ENCODE measurements at regions not wholly inside any gene's neighbourhood (a gene's known extent, or its start where the extent isn't known, plus 50 kb on each side); places are given as distances from the start of the nearest gene placed in this dataset.

- Histone ChIP-seq H3K4me1 (ENCODE audit: control insufficient read depth in 2 of 2, insufficient read depth in 2 of 2, low read length in 2 of 2) (no peaks in the 10 kb centered on the region), H3K9me3 (ENCODE audit: control insufficient read depth in 2 of 3, low read length in 3 of 3) (no peaks in the 10 kb centered on the region), H3K27me3 (ENCODE audit: control insufficient read depth in 2 of 2, insufficient read depth in 2 of 2, low read length in 2 of 2) (no peaks in the 10 kb centered on the region), H3K27ac (ENCODE audit: low read depth, low read length) (no peak overlapping the region), H3K4me3 (ENCODE audit: low read length) (no peak overlapping the region), H3K36me3 (ENCODE audit: control insufficient read depth in 2 of 3, insufficient read depth in 3 of 3, low read length in 3 of 3) (no peaks in the 10 kb centered on the region)
- no peak for ATAC-seq
- H3K9me3 Mint-ChIP-seq = peaks cover 0 to 2% (median 0%) of the 10 kb centered on the region in 11 donors
- H3K27ac Mint-ChIP-seq = no peak overlapping the region
- ChIA-PET CTCF (no interaction called here), POLR2A (no interaction called here)
- H3K27me3 Mint-ChIP-seq = peaks cover 3 to 18% (median 7%) of the 10 kb centered on the region in 5 donors
- peaks cover 0 to 3% (median 0%) of the 10 kb centered on the region in 5 donors for H3K36me3 Mint-ChIP-seq
- no peak for DNase-seq
- intact Hi-C loops (cut with micrococcal nuclease) = no loop called here
- H3K4me1 Mint-ChIP-seq = no peaks in the 10 kb centered on the region
- no peak overlapping the region for H3K4me3 Mint-ChIP-seq
Observed at GRCh38 chr15:31525185-31525695, 198.6 kb downstream of the KLF13 start.

GRCh38 chr15:31525988-31526665, 199.5 kb downstream of the KLF13 start:
- Histone ChIP-seq H3K9me3 (ENCODE audit: control insufficient read depth in 2 of 3, low read length in 3 of 3) (no peaks in the 10 kb centered on the region), H3K27ac (ENCODE audit: low read depth, low read length) (no peak overlapping the region), H3K36me3 (ENCODE audit: control insufficient read depth in 2 of 3, insufficient read depth in 3 of 3, low read length in 3 of 3) (no peaks in the 10 kb centered on the region), H3K4me1 (ENCODE audit: control insufficient read depth in 2 of 2, insufficient read depth in 2 of 2, low read length in 2 of 2) (no peaks in the 10 kb centered on the region), H3K4me3 (ENCODE audit: low read length) (no peak overlapping the region), H3K27me3 (ENCODE audit: control insufficient read depth in 2 of 2, insufficient read depth in 2 of 2, low read length in 2 of 2) (no peaks in the 10 kb centered on the region)
- H3K27me3 Mint-ChIP-seq = peaks cover 5 to 18% (median 7%) of the 10 kb centered on the region in 5 donors
- H3K9me3 Mint-ChIP-seq = peaks cover 0 to 2% (median 0%) of the 10 kb centered on the region in 11 donors
- H3K36me3 Mint-ChIP-seq = peaks cover 0 to 3% (median 0%) of the 10 kb centered on the region in 5 donors
- DNase-seq = no peak
- intact Hi-C loops (cut with micrococcal nuclease) = no loop called here
- H3K27ac Mint-ChIP-seq = no peak overlapping the region
- ChIA-PET CTCF (no interaction called here), POLR2A (no interaction called here)
- no peak for ATAC-seq
- no peaks in the 10 kb centered on the region for H3K4me1 Mint-ChIP-seq
- no peak overlapping the region for H3K4me3 Mint-ChIP-seq

GRCh38 chr15:31526916-31527690, 200.5 kb downstream of the KLF13 start:
- Mint-ChIP-seq H3K27ac (no peak overlapping the region), H3K27me3 (peaks cover 6 to 18% (median 9%) of the 10 kb centered on the region in 5 donors), H3K4me1 (no peaks in the 10 kb centered on the region), H3K4me3 (no peak overlapping the region), H3K9me3 (peaks cover 0 to 4% (median 0%) of the 10 kb centered on the region in 11 donors), H3K36me3 (peaks cover 0 to 3% (median 0%) of the 10 kb centered on the region in 5 donors)
- CTCF ChIA-PET = no interaction called here
- ATAC-seq (no peak), DNase-seq (no peak)
- intact Hi-C loops (cut with micrococcal nuclease) = no loop called here
- Histone ChIP-seq H3K36me3 (ENCODE audit: control insufficient read depth in 2 of 3, insufficient read depth in 3 of 3, low read length in 3 of 3) (no peaks in the 10 kb centered on the region), H3K4me3 (ENCODE audit: low read length) (no peak overlapping the region), H3K9me3 (ENCODE audit: control insufficient read depth in 2 of 3, low read length in 3 of 3) (no peaks in the 10 kb centered on the region), H3K4me1 (ENCODE audit: control insufficient read depth in 2 of 2, insufficient read depth in 2 of 2, low read length in 2 of 2) (no peaks in the 10 kb centered on the region), H3K27me3 (ENCODE audit: control insufficient read depth in 2 of 2, insufficient read depth in 2 of 2, low read length in 2 of 2) (no peaks in the 10 kb centered on the region), H3K27ac (ENCODE audit: low read depth, low read length) (no peak overlapping the region)
- POLR2A ChIA-PET = no interaction called here

GRCh38 chr15:31528846-31529245, 202.2 kb downstream of the KLF13 start:
- ChIA-PET CTCF (no interaction called here), POLR2A (no interaction called here)
- H3K4me3 ChIP-seq (ENCODE audit: low read length) = no peak overlapping the region
- H3K9me3 Mint-ChIP-seq = peaks cover 0 to 8% (median 2%) of the 10 kb centered on the region in 11 donors
- H3K36me3 Mint-ChIP-seq = peaks cover 0 to 4% (median 0%) of the 10 kb centered on the region in 5 donors
- no peak overlapping the region for H3K27ac ChIP-seq (ENCODE audit: low read depth, low read length)
- H3K27ac Mint-ChIP-seq = no peak overlapping the region
- no peak overlapping the region for H3K4me3 Mint-ChIP-seq
- DNase-seq = no peak
- ATAC-seq = no peak
- no peaks in the 10 kb centered on the region for H3K4me1 Mint-ChIP-seq
- H3K27me3 ChIP-seq (ENCODE audit: control insufficient read depth in 2 of 2, insufficient read depth in 2 of 2, low read length in 2 of 2) = no peaks in the 10 kb centered on the region
- H3K36me3 ChIP-seq (ENCODE audit: control insufficient read depth in 2 of 3, insufficient read depth in 3 of 3, low read length in 3 of 3) = no peaks in the 10 kb centered on the region
- peaks cover 7 to 18% (median 13%) of the 10 kb centered on the region in 5 donors for H3K27me3 Mint-ChIP-seq
- H3K4me1 ChIP-seq (ENCODE audit: control insufficient read depth in 2 of 2, insufficient read depth in 2 of 2, low read length in 2 of 2) = no peaks in the 10 kb centered on the region
- intact Hi-C loops (cut with micrococcal nuclease) = no loop called here
- no peaks in the 10 kb centered on the region for H3K9me3 ChIP-seq (ENCODE audit: control insufficient read depth in 2 of 3, low read length in 3 of 3)

GRCh38 chr15:31537770-31538592, 211.3 kb downstream of the KLF13 start:
- intact Hi-C loops (cut with micrococcal nuclease) = no loop called here
- ChIA-PET CTCF (no interaction called here), POLR2A (no interaction called here)
- no peak overlapping the region for H3K4me3 Mint-ChIP-seq
- no peak for DNase-seq
- H3K9me3 Mint-ChIP-seq = peaks cover 0 to 5% (median 2%) of the 10 kb centered on the region in 11 donors
- H3K27me3 Mint-ChIP-seq = peaks cover 20 to 62% (median 39%) of the 10 kb centered on the region in 5 donors
- no peaks in the 10 kb centered on the region for H3K4me1 ChIP-seq (ENCODE audit: control insufficient read depth in 2 of 2, insufficient read depth in 2 of 2, low read length in 2 of 2)
- no peaks in the 10 kb centered on the region for H3K36me3 ChIP-seq (ENCODE audit: control insufficient read depth in 2 of 3, insufficient read depth in 3 of 3, low read length in 3 of 3)
- H3K36me3 Mint-ChIP-seq = no peaks in the 10 kb centered on the region
- H3K27me3 ChIP-seq (ENCODE audit: control insufficient read depth in 2 of 2, insufficient read depth in 2 of 2, low read length in 2 of 2) = no peaks in the 10 kb centered on the region
- no peaks in the 10 kb centered on the region for H3K4me1 Mint-ChIP-seq
- H3K4me3 ChIP-seq (ENCODE audit: low read length) = no peak overlapping the region
- no peak for ATAC-seq
- H3K9me3 ChIP-seq (ENCODE audit: control insufficient read depth in 2 of 3, low read length in 3 of 3) = no peaks in the 10 kb centered on the region
- H3K27ac ChIP-seq (ENCODE audit: low read depth, low read length) = no peak overlapping the region
- no peak overlapping the region for H3K27ac Mint-ChIP-seq

- intact Hi-C loops (cut with micrococcal nuclease) = no loop called here
- CTCF ChIA-PET = no interaction called here
Observed at GRCh38 chr15:31540633-31541032, 214.0 kb downstream of the KLF13 start.

More at GRCh38 chr15:31540633-31541032, 214.0 kb downstream of the KLF13 start:
- H3K9me3 Mint-ChIP-seq = peaks cover 0 to 2% (median 0%) of the 10 kb centered on the region in 11 donors
- no peaks in the 10 kb centered on the region for H3K36me3 Mint-ChIP-seq
- Histone ChIP-seq H3K36me3 (ENCODE audit: control insufficient read depth in 2 of 3, insufficient read depth in 3 of 3, low read length in 3 of 3) (no peaks in the 10 kb centered on the region), H3K27me3 (ENCODE audit: control insufficient read depth in 2 of 2, insufficient read depth in 2 of 2, low read length in 2 of 2) (no peaks in the 10 kb centered on the region), H3K9me3 (ENCODE audit: control insufficient read depth in 2 of 3, low read length in 3 of 3) (no peaks in the 10 kb centered on the region), H3K4me1 (ENCODE audit: control insufficient read depth in 2 of 2, insufficient read depth in 2 of 2, low read length in 2 of 2) (no peaks in the 10 kb centered on the region), H3K4me3 (ENCODE audit: low read length) (no peak overlapping the region), H3K27ac (ENCODE audit: low read depth, low read length) (no peak overlapping the region)
- H3K27me3 Mint-ChIP-seq = peaks cover 27 to 67% (median 57%) of the 10 kb centered on the region in 5 donors
- no peak for ATAC-seq
- no peak overlapping the region for H3K27ac Mint-ChIP-seq
- DNase-seq = no peak
- POLR2A ChIA-PET = no interaction called here
- H3K4me1 Mint-ChIP-seq = peaks cover 0 to 2% (median 0%) of the 10 kb centered on the region in 7 donors
- H3K4me3 Mint-ChIP-seq = no peak overlapping the region
